K562 (cell line): ENCODE measurements at regions not wholly inside any gene's neighbourhood (a gene's known extent, or its start where the extent isn't known, plus 50 kb on each side); places are given as distances from the start of the nearest gene placed in this dataset.

Source experiments
- ATAC-seq: fragments of 200-7000 bp; cut with Tn5 transposase; 3 replicates; pipeline ENCODE4 v1.9.1; 2020; ENCODE audit warnings: moderate library complexity
- BruUV-seq: library from RNA; stranded (reverse); fragments of 400-500 nt; replicated peaks from 2 replicates; lab custom pipeline; 2021; lab: Mats Ljungman, UMichigan
- CTCF ChIA-PET: fragments of 300-600 bp; formaldehyde crosslinking; extraction: SDS; loops from one replicate; lab custom pipeline; 2021; ENCODE audit warnings: low intra/inter-chr PET ratio; lab: Yijun Ruan, JAX
- POLR2A ChIA-PET: fragments of 300-600, 350-650 bp; sonication (Branson Sonifier 250); formaldehyde crosslinking; extraction: SDS; loops from one replicate; lab custom pipeline; 2021; ENCODE audit warnings: antibody characterized with exemption, inconsistent platforms; lab: Yijun Ruan, JAX
- DNase-seq, 4 experiments: peaks; one replicate each; pipeline versions ENCODE4 v3.0.0 to v3.0.0-alpha.2; 2011 to 2018; ENCODE audit warnings: low spot score in 3 of 4, mixed read lengths in 3 of 4; ENCODE audit errors: extremely low read depth in 1 of 4
- FAIRE-seq: peaks from 2 replicates; lab custom pipeline; 2011; peaks lifted over from hg19 to GRCh38; lab: Jason Lieb, UNC
- H2AFZ ChIP-seq: 2 replicates; pipeline ENCODE4 v1.6.0; 2011; ENCODE audit warnings: low read depth, low read length, control low read depth, inconsistent platforms
- H3K27ac ChIP-seq: fragments of 200-600 bp; 3 replicates; pipeline ENCODE4 v1.8.0; 2011; ENCODE audit warnings: low read depth, mild to moderate bottlenecking, control low read depth, inconsistent platforms, low read length, moderate library complexity, mixed read lengths; ENCODE audit errors: extremely low read depth
- H3K27me3 ChIP-seq, 2 experiments: fragments of 300-600 bp in 1 of 2; 2 replicates in 1 of 2; 3 replicates in 1 of 2; pipeline versions ENCODE4 v1.6.0 to v1.8.0; 2011; ENCODE audit warnings: inconsistent platforms in 2 of 2, low read length in 2 of 2, mild to moderate bottlenecking in 1 of 2, mixed read lengths in 1 of 2, moderate library complexity in 1 of 2; ENCODE audit not compliant: control insufficient read depth in 2 of 2, insufficient read depth in 2 of 2
- H3K36me3 ChIP-seq: fragments of 300-600 bp; 3 replicates; pipeline ENCODE4 v1.8.0; 2011; ENCODE audit warnings: mild to moderate bottlenecking, low read length, inconsistent platforms; ENCODE audit not compliant: control insufficient read depth, insufficient read depth
- H3K4me1 ChIP-seq, 2 experiments: fragments of 200-600 bp in 1 of 2; replicated peaks in 1 of 2; 2 replicates in 1 of 2; 3 replicates in 1 of 2; pipeline versions ENCODE4 v1.5.1 to v1.8.0; 2011; ENCODE audit warnings: inconsistent platforms in 2 of 2, low read length in 2 of 2, mild to moderate bottlenecking in 1 of 2, mixed read lengths in 1 of 2, moderate library complexity in 1 of 2; ENCODE audit not compliant: control insufficient read depth in 2 of 2, insufficient read depth in 2 of 2
- H3K4me2 ChIP-seq: 2 replicates; pipeline ENCODE4 v1.6.1; 2011; ENCODE audit warnings: low read length, control low read depth, inconsistent platforms, mixed read lengths; ENCODE audit not compliant: insufficient read depth
- H3K4me3 ChIP-seq: fragments of 200-600 bp; sonication (generic), shearing (Covaris generic); 2 replicates; pipeline ENCODE4 v1.5.1; 2016; ENCODE audit warnings: control low read depth, inconsistent platforms
- H3K79me2 ChIP-seq: fragments of 200-600 bp; 3 replicates; pipeline ENCODE4 v1.8.0; 2011; ENCODE audit warnings: low read length, inconsistent platforms; ENCODE audit not compliant: control insufficient read depth, insufficient read depth
- H3K9ac ChIP-seq, 2 experiments: 2 replicates each; pipeline versions ENCODE4 v1.6.0 to v1.6.1; 2011; ENCODE audit warnings: low read depth in 2 of 2, low read length in 2 of 2, control low read depth in 1 of 2, inconsistent platforms in 1 of 2, mild to moderate bottlenecking in 1 of 2, mixed read lengths in 1 of 2; ENCODE audit not compliant: insufficient read depth in 1 of 2
- H3K9me1 ChIP-seq: one replicate; pipeline ENCODE4 v1.6.0; 2011; ENCODE audit warnings: inconsistent platforms, mild to moderate bottlenecking, low read length, moderate library complexity; ENCODE audit not compliant: control insufficient read depth, insufficient read depth
- H3K9me3 ChIP-seq: replicated peaks from 2 replicates; pipeline ENCODE4 v1.5.1; 2011; ENCODE audit warnings: low read depth, low read length, inconsistent platforms; ENCODE audit not compliant: control insufficient read depth, insufficient read depth
- H4K20me1 ChIP-seq: replicated peaks from 2 replicates; pipeline ENCODE4 v1.6.1; 2011; ENCODE audit warnings: low read length, inconsistent platforms, mixed read lengths; ENCODE audit not compliant: control insufficient read depth, insufficient read depth
- BACH1 ChIP-seq: fragments of 200-800 bp; sonication (Bioruptor generic); IDR thresholded peaks from 2 replicates; pipeline ENCODE4 v1.6.1; 2016; ENCODE audit warnings: missing genetic modification characterization, missing compliant biosample characterization
- E2F5 ChIP-seq: sonication (generic); formaldehyde crosslinking; IDR thresholded peaks from 2 replicates; pipeline ENCODE4 v1.8.0; 2022; ENCODE audit warnings: mild to moderate bottlenecking, missing genetic modification reagents
- FOXJ2 ChIP-seq: fragments of 200-800 bp; sonication (Bioruptor generic); IDR thresholded peaks from 2 replicates; pipeline ENCODE4 v1.6.1; 2016; ENCODE audit warnings: missing genetic modification characterization, missing compliant biosample characterization
- KDM1A ChIP-seq, 2 experiments: fragments of 450-650 bp; IDR thresholded peaks; 2 replicates each; pipeline ENCODE4 v1.6.1; 2016; ENCODE audit warnings: mild to moderate bottlenecking in 2 of 2
- NEUROD1 ChIP-seq: fragments of 150-350 bp; IDR thresholded peaks from 2 replicates; pipeline ENCODE4 v1.6.1; 2014; ENCODE audit warnings: borderline replicate concordance, low read length, low read depth; ENCODE audit not compliant: partially characterized antibody
- RHOXF2B ChIP-seq: fragments of 250-450 bp; sonication (Bioruptor Pico); conservative IDR thresholded peaks from 2 replicates; pipeline ENCODE4 v1.5.1; 2021
- THRAP3 ChIP-seq: fragments of 450-650 bp; IDR thresholded peaks from 2 replicates; pipeline ENCODE4 v1.6.1; 2016; ENCODE audit warnings: mild to moderate bottlenecking, inconsistent platforms, borderline replicate concordance
- TRIM25 ChIP-seq: fragments of 450-650 bp; IDR thresholded peaks from 2 replicates; pipeline ENCODE4 v1.7.0; 2016; ENCODE audit warnings: borderline replicate concordance
- ZNF224 ChIP-seq: sonication (generic); formaldehyde crosslinking; IDR thresholded peaks from 2 replicates; pipeline ENCODE4 v1.8.0; 2022; ENCODE audit warnings: mild to moderate bottlenecking, missing genetic modification reagents
- ZNF232 ChIP-seq: sonication (generic); formaldehyde crosslinking; IDR thresholded peaks from 2 replicates; pipeline ENCODE4 v1.8.0; 2022; ENCODE audit warnings: mild to moderate bottlenecking, missing genetic modification reagents
- ZNF589 ChIP-seq: fragments of 200-800 bp; sonication (Bioruptor generic); IDR thresholded peaks from 2 replicates; pipeline ENCODE4 v1.6.1; 2016; ENCODE audit warnings: low read depth, missing genetic modification characterization, missing compliant biosample characterization
- WGBS: fragments of 100-300 bp; shearing (Covaris generic); methylation state at CpG from one replicate; pipeline ENCODE4 v1.1.6; 2016; ENCODE audit warnings: low coverage, mixed read lengths; ENCODE audit not compliant: insufficient coverage; ENCODE audit errors: missing lambda C conversion rate; 5-methylcytosine and 5-hydroxymethylcytosine counted together
- in situ Hi-C: fragments of 300-500 bp; cut with MboI; formaldehyde crosslinking; loops from 4 replicates; pipeline ENCODE4 v1.15.0; 2018; ENCODE audit warnings: inconsistent platforms, mixed read lengths
- intact Hi-C: fragments of 100-400 bp; cut with micrococcal nuclease; formaldehyde crosslinking; loops from 2 replicates; pipeline ENCODE4 v1.14.2; 2022

- Histone ChIP-seq H3K4me1 (no peaks in the 10 kb centered on the region), H3K4me2 (no peak overlapping the region), H3K4me3 (no peak overlapping the region), H3K27me3 (no peaks in the 10 kb centered on the region; a peak in 1 of 5 replicates), H3K9ac (no peak overlapping the region), H3K79me2 (no peaks in the 10 kb centered on the region), H3K27ac (no peak overlapping the region), H2AFZ (no peak overlapping the region), H3K9me1 (no peaks in the 10 kb centered on the region), H4K20me1 (no peaks in the 10 kb centered on the region), H3K36me3 (no peaks in the 10 kb centered on the region), H3K9me3 (peaks cover 28% of the 10 kb centered on the region)
- ChIA-PET POLR2A (interaction anchor here (0.6 kb wide), 1 partner anchor 46 kb away, joined by 3 read pairs; no protein-coding TSS in a partner anchor), CTCF (interaction anchor here (0.6 kb wide), 1 partner anchor 1688 kb away, joined by 3 read pairs; no protein-coding TSS in a partner anchor)
- ATAC-seq (no peak), DNase-seq (no peak), FAIRE-seq (no peak)
- BruUV-seq = no TSS peak
- TF ChIP-seq TRIM25 = no peak
- no peak for TF ChIP-seq BACH1 (tag)
- no peak for TF ChIP-seq FOXJ2
- no peak for TF ChIP-seq ZNF232 (CRISPR knock-in tag)
- TF ChIP-seq ZNF224 (CRISPR knock-in tag) = no peak
- no peak for TF ChIP-seq KDM1A (IDR thresholded peaks at IDR 0.05)
- no peak for TF ChIP-seq E2F5 (CRISPR knock-in tag)
- TF ChIP-seq THRAP3 = no peak
- no peak for TF ChIP-seq NEUROD1
- TF ChIP-seq ZNF589 (CRISPR knock-in tag) = no peak
- TF ChIP-seq RHOXF2B (CRISPR knock-in tag) = no peak
- in situ Hi-C loops = no loop called here
- intact Hi-C loops = no loop called here
- under 1% methylated on average over 9 of the region's 9 CpGs for WGBS
Observed at GRCh38 chr18:39799006-39799405, 2156.0 kb upstream of the PIK3C3 start.
